Choroid plexus epithelial cell (primary cell): ENCODE measurements at regions not wholly inside any gene's neighbourhood (a gene's known extent, or its start where the extent isn't known, plus 50 kb on each side); places are given as distances from the start of the nearest gene placed in this dataset.

ENCODE experiments used
- DNase-seq: peaks from one replicate; pipeline ENCODE4 v3.0.0-alpha.2; 2010; ENCODE audit warnings: low read depth
- H3K4me3 ChIP-seq: 2 replicates; pipeline ENCODE4 v1.5.1; 2011; ENCODE audit warnings: low read depth, mild to moderate bottlenecking, control low read depth, low read length, moderate library complexity
- CTCF ChIP-seq: conservative IDR thresholded peaks from 2 replicates; pipeline ENCODE4 v1.5.1; 2011; ENCODE audit warnings: low read depth, mild to moderate bottlenecking, control low read depth, inconsistent platforms, low read length, moderate library complexity

- no peak for TF ChIP-seq CTCF
- DNase-seq = peak; percentile 34
- no peak overlapping the region for H3K4me3 ChIP-seq
Observed at GRCh38 chr1:170296642-170297041, 150.9 kb downstream of the NTMT2 start.

- no peak overlapping the region for H3K4me3 ChIP-seq
- no peak for DNase-seq
- TF ChIP-seq CTCF = no peak
Observed at GRCh38 chr1:170301596-170301995, 155.8 kb downstream of the NTMT2 start.

GRCh38 chr1:170303034-170303433, 157.3 kb downstream of the NTMT2 start:
- peak; percentile 23 for DNase-seq
- H3K4me3 ChIP-seq = no peak overlapping the region
- TF ChIP-seq CTCF = no peak

GRCh38 chr1:170305777-170306512, 160.2 kb downstream of the NTMT2 start:
- TF ChIP-seq CTCF = no peak
- DNase-seq = peak; percentile 23
- no peak overlapping the region for H3K4me3 ChIP-seq

GRCh38 chr1:170306513-170306910, 160.8 kb downstream of the NTMT2 start:
- no peak for DNase-seq
- H3K4me3 ChIP-seq = no peak overlapping the region
- no peak for TF ChIP-seq CTCF

GRCh38 chr1:170306948-170307347, 161.2 kb downstream of the NTMT2 start:
- TF ChIP-seq CTCF = no peak
- no peak overlapping the region for H3K4me3 ChIP-seq
- peak; percentile 11 for DNase-seq

- no peak overlapping the region for H3K4me3 ChIP-seq
- TF ChIP-seq CTCF = no peak
- DNase-seq = peak; percentile 47
Observed at GRCh38 chr1:170307426-170307825, 161.7 kb downstream of the NTMT2 start.
